ENCODE measurements at regions not wholly inside any gene's neighbourhood (a gene's known extent, or its start where the extent isn't known, plus 50 kb on each side); places are given as distances from the start of the nearest gene placed in this dataset.

DNA sequence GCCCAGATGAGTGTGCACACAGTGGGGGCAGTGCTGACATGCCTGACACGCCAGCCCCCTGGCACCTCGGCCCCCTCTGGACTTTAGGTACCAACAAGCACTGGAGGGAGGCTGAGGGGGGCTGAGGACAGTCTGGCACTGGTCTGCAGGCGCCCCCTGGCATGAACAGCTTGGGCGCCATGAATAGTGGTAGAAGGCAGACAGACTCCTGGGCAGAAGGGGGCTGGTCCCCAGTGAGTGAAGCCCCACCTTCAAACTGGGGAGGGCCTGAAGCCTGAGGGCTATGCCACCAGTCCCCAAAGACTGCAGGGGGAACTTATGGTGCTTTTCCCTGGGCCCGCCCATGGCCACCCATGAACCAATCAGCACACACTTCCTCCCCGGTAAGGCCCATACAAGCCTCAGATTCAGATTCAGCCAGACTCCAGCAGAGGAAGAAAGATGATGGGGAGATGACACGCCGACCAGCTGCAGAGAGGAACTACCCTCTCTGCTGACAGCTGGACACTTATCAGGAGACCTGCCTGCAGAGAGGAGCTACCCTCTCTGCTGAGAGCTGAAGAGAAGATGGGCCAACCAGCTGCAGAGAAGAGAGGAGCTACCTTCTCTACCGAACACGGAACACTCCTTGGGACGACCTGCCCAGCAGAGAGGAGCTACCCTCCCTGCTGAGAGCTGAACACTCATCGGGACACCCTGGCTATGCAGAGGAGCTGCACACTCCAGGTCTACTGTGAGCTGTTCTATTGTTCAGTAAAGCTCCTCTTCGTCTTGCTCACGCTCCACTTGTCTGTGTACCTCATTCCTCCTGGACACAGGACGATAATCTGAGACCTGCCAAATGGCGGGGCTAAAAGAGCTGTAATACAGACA lies 324.5 kb downstream of the PCNX1 start:
- no peak for TF ChIP-seq MAX (IDR thresholded peaks at IDR 0.05; ENCODE audit: low read depth, low read length)
- TF ChIP-seq, protein P1, sequence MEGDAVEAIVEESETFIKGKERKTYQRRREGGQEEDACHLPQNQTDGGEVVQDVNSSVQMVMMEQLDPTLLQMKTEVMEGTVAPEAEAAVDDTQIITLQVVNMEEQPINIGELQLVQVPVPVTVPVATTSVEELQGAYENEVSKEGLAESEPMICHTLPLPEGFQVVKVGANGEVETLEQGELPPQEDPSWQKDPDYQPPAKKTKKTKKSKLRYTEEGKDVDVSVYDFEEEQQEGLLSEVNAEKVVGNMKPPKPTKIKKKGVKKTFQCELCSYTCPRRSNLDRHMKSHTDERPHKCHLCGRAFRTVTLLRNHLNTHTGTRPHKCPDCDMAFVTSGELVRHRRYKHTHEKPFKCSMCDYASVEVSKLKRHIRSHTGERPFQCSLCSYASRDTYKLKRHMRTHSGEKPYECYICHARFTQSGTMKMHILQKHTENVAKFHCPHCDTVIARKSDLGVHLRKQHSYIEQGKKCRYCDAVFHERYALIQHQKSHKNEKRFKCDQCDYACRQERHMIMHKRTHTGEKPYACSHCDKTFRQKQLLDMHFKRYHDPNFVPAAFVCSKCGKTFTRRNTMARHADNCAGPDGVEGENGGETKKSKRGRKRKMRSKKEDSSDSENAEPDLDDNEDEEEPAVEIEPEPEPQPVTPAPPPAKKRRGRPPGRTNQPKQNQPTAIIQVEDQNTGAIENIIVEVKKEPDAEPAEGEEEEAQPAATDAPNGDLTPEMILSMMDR (IDR thresholded peaks at IDR 0.05; ENCODE audit: low read depth, low read length), result no peak

All from NB4 (cell line).